Right ventricle myocardium superior (tissue), 1 donor: ENCODE measurements at regions not wholly inside any gene's neighbourhood (a gene's known extent, or its start where the extent isn't known, plus 50 kb on each side); places are given as distances from the start of the nearest gene placed in this dataset.
A peak's percentile ranks its signal among the peaks of the same experiment; 100 is the strongest.

Source experiments
- ATAC-seq: fragments of 200-7000 bp; cut with Tn5 transposase; one replicate; pipeline ENCODE4 v1.9.1; 2020; ENCODE audit warnings: mild to moderate bottlenecking; ENCODE audit not compliant: poor library complexity
- DNase-seq: peaks from one replicate; pipeline ENCODE4 v3.0.0-alpha.2; 2020
- intact Hi-C: fragments of 100-400 bp; cut with DNase I; formaldehyde crosslinking; loops from one replicate; pipeline ENCODE4 v1.11.2; 2022
- donor health status: DM: no; HTN: yes; CAD: no; lungs with severe emphysema.

DNA sequence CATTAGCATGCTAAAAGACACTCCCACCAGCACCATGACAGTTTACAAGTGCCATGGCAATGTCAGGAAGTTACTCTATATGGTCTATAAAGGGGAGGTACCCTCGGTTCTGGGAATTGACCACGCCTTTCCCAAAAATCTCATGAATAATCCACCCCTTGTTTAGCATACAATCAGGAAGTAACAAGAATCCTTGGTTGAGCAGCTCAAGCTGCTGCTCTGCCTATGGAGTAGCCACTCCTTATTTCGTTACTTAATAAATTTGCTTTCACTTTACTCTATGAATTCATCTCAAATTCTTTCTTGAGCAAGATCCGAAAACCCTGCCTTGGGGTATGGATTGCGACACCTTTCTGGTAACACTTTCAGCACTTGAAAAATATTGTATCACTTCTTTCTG is 243.0 kb downstream of the BMP2 start:
- no peak for ATAC-seq
- intact Hi-C loops = no loop called here
- DNase-seq = no peak

DNA sequence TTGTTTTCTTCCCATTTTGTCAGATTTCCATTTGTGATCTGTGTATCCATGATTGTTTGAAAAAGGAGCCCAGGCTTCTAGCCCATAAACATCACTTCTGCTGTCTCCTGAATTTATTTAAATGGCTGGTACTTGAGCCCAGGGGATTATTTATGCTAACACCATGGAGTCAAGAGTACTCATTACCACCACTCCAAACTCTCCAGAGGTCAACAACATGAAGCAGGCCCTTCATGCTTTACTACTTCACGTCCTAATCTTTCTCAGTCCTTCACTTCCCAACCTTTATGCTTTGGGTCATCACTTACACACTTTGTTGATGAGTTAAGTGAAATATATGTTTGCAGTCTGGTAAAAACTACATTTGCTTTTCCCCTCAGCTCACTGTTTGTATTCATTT is 247.8 kb downstream of the BMP2 start:
- DNase-seq (no peak), ATAC-seq (no peak)
- intact Hi-C loops = no loop called here

- DNase-seq (no peak), ATAC-seq (no peak)
- intact Hi-C loops = no loop called here
Measured at GRCh38 chr20:7022597-7022996, 255.1 kb downstream of the BMP2 start.

DNA sequence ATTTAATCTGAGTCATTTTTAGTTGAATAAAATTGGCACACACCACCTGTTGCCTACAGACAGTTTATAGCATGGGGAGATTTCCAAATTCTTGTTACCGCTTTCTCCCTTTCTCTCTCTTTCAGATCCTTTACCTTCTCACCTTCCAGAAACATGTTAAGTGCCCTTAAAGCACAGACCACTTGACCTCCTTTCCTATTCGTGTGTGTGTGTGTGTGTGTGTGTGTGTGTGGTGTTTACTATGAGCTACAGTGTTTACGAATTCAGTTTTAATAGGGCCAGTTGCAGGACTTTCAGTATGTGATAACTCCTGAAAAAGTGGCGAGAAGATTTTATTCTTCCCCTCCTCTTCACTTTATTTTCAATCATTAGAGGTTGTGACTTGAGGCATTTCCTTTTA is 258.1 kb downstream of the BMP2 start:
- ATAC-seq = no peak
- intact Hi-C loops = no loop called here
- no peak for DNase-seq

GRCh38 chr20:7029019-7029418 is 261.5 kb downstream of the BMP2 start:
- DNase-seq (no peak), ATAC-seq (no peak)
- intact Hi-C loops = no loop called here

GRCh38 chr20:7031222-7031621 is 263.7 kb downstream of the BMP2 start:
- intact Hi-C loops = no loop called here
- ATAC-seq (no peak), DNase-seq (no peak)

DNA sequence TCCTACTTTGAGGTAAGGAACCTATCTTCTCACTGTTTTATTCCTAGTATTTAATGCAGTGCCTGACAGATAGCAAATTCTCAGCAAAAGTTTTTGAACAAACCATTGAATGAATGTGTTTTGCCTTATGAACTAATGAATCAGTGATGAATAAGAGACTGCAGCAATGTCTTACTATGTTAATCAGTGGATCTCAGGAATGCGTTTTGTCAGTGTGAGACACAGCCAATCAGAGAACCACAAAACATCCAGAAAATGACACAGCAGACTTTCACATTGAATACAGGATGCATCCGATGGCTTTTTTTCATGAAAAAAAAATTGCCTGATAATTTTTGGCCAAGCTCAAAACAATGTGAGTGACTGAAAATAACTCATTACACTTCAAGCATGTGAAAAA is 270.5 kb downstream of the BMP2 start:
- DNase-seq (no peak), ATAC-seq (no peak)
- intact Hi-C loops = no loop called here

DNA sequence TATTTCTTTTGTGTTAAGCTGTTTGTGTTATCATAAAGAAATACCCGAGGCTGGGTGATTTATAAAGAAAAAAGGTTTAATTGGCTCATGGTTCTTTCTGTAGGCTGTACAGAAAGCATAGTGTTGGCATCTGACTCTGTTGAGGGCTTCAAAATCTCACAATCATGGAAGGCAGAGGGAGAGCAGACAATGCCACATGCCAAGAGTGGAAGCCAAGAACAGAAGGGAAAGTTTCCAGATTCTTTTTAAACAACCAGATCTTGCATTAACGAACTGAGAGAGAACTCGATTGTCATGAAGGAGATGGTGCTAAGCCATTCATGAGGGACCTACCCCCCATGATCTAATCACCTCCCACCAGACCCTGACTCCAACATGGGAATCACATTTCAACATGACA is 290.1 kb downstream of the BMP2 start:
- intact Hi-C loops = no loop called here
- ATAC-seq (no peak), DNase-seq (no peak)

GRCh38 chr20:7078804-7079203 is 311.3 kb downstream of the BMP2 start:
- ATAC-seq = no peak
- no peak for DNase-seq
- intact Hi-C loops = no loop called here

GRCh38 chr20:7080472-7080871 is 313.0 kb downstream of the BMP2 start:
- intact Hi-C loops = no loop called here
- no peak for ATAC-seq
- no peak for DNase-seq

DNA sequence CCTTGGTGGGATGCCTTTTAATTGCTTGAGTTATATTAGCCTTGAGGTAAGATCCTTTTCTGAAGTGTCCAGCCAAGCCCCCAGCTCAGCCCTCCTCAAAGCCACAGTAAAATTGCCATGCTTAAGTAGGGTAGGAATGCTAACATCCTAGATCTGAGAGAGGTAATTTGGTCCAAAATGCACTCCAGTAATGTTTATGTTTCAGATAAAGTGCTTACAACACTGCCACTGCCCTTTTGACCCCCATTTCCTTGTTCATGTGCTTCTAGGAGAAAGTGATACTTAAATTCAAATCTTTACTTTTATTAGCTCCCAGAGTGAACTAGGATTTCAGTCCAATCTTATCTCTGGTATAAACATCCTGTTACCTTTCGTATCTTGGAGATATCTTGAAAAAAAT is 318.0 kb downstream of the BMP2 start:
- DNase-seq (no peak), ATAC-seq (no peak)
- intact Hi-C loops = no loop called here

- intact Hi-C loops = no loop called here
- DNase-seq (no peak), ATAC-seq (no peak)
Measured at GRCh38 chr20:7087803-7088202, 320.3 kb downstream of the BMP2 start.

DNA sequence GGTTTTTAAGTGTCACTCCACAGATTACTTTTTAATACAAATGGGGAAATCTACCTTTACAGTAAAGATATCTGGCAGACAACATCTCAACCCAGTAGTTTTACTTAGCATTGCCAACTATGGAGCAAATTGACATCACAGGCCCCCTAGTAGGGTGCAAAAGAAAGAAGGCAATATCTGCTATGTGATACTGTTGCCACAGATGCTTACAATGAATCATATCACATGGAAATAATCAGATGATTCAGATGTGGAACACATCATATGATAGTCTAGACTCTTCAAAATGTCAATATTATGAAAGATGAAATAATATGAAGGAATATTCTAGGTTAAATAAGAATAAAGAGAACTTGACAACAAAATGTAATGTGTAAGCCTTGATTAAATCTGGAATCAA is 322.5 kb downstream of the BMP2 start:
- ATAC-seq (no peak), DNase-seq (no peak)
- intact Hi-C loops = no loop called here

DNA sequence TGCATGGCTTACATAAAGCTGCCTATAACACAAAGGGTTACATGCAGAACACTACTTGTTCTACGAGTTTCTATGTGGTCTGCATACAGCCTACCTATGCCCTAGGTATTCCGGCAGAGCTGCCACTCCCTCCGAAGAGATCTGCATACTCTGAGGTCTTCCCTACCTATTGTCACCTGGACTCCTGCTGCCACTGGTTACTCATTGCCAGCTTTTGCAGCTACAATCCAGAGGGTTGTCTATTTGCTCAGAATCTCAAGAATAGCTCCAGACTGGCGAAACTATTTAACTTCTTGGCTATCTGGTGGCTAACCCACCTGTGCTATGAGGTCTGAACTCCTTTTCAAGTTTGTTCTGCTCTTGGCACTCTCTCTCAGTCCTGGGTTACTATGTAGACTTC is 323.3 kb downstream of the BMP2 start:
- ATAC-seq = no peak
- DNase-seq = no peak
- intact Hi-C loops = no loop called here

GRCh38 chr20:7091655-7092054 is 324.2 kb downstream of the BMP2 start:
- intact Hi-C loops = no loop called here
- ATAC-seq = no peak
- no peak for DNase-seq

DNA sequence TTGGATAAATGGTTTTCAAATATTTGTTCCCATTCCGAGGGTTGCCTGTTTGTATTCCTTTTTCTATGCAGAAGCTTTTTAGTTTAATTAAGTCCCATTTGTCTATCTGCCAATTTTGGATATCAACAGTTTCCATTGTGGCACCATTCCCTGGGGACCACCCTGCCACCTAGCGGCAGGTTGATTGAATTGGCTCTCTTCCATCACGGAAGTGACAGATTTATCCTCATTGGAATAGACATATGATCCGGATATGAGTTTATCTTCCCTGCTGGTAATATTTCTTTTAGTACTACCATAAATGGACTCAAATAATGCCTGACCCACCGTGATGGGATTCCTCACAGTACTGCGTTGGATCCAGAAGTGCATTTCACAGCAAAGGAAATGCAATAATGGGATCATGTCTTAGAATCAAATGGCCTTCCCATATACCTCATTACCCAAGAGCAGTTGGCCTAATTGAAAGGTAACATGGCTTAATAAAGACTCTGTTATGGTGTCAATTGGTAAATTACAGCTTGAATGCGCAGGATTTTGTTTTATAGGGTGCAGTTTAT is 327.0 kb downstream of the BMP2 start:
- ATAC-seq (no peak), DNase-seq (no peak)
- intact Hi-C loops = no loop called here

- intact Hi-C loops = no loop called here
- DNase-seq = no peak
- ATAC-seq = no peak
Measured at GRCh38 chr20:7106910-7107309, 339.4 kb downstream of the BMP2 start.

DNA sequence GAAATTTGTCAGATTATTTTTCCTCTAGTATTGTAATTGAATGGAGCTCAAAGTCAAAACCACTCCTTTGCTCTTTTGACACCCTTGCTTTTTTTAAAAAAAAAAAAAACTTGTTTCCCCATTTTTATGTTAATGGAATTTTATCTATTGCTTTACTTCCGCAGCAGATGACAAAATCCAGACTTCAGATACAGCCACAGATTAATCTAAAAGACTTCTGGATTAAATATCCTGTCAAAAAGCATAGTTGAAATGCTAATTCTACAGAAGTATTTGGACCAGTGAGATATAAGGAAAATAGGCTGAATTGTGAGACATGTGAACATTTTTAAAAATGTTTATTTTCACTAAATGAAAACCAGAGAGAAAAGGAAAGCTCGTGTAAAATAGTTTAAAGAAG is 341.4 kb downstream of the BMP2 start:
- ATAC-seq (no peak), DNase-seq (no peak)
- intact Hi-C loops = no loop called here

GRCh38 chr20:7113577-7114466 is 346.3 kb downstream of the BMP2 start:
- intact Hi-C loops = loop anchor here (5.0 kb wide), 2 partner anchors 48 to 173 kb away; no protein-coding TSS in a partner anchor
- DNase-seq (peak; percentile 50), ATAC-seq (peak; percentile 98)

- DNase-seq = no peak
- ATAC-seq = peak; percentile 99
- intact Hi-C loops = no loop called here
Measured at GRCh38 chr20:7123457-7123856, 356.0 kb downstream of the BMP2 start.

GRCh38 chr20:7124120-7124519 is 356.6 kb downstream of the BMP2 start:
- ATAC-seq (peak; percentile 90), DNase-seq (no peak)
- intact Hi-C loops = no loop called here
